Activated T-cell treated with anti-CD3 and anti-CD28 coated beads, Interleukin-2, amount 50 U/mL, for 72 hours (primary cell): ENCODE measurements at regions not wholly inside any gene's neighbourhood (a gene's known extent, or its start where the extent isn't known, plus 50 kb on each side); places are given as distances from the start of the nearest gene placed in this dataset.
"Not testable (repeated sequence)": the region's sequence is repeated elsewhere in the genome, so short reads cannot be mapped to it uniquely, and the experiment has no call there.

Experiments used
- ATAC-seq, 2 donors: fragments of 150-1000 bp; cut with Tn5 transposase; replicated peaks in 1 of 2; 2 replicates each; pipeline ENCODE4 v1.10.0; 2021; ENCODE audit warnings: moderate library complexity in 2 of 2, mild to moderate bottlenecking in 1 of 2
- DNase-seq, 2 donors: peaks; one replicate each; pipeline ENCODE4 v3.0.0; 2021 to 2022; ENCODE audit warnings: mixed read lengths in 1 of 2
- H3K27ac Mint-ChIP-seq: one replicate; pipeline ENCODE4 v1.8.0; 2022; ENCODE audit warnings: mild to moderate bottlenecking, moderate library complexity, mixed read lengths
- H3K27me3 Mint-ChIP-seq: one replicate; pipeline ENCODE4 v1.8.0; 2022; ENCODE audit warnings: low read depth, mixed read lengths
- H3K36me3 Mint-ChIP-seq, 2 donors: one replicate each; pipeline ENCODE4 v1.8.0; 2022; ENCODE audit warnings: mixed read lengths in 2 of 2, mild to moderate bottlenecking in 1 of 2; ENCODE audit not compliant: insufficient read depth in 2 of 2
- H3K4me1 Mint-ChIP-seq: one replicate; pipeline ENCODE4 v1.8.0; 2022; ENCODE audit warnings: low read depth, mixed read lengths
- H3K4me3 Mint-ChIP-seq, 2 donors: one replicate each; pipeline ENCODE4 v1.8.0; 2022; ENCODE audit warnings: mild to moderate bottlenecking in 2 of 2, mixed read lengths in 2 of 2, moderate library complexity in 2 of 2
- H3K9me3 Mint-ChIP-seq, 2 donors: one replicate each; pipeline ENCODE4 v1.8.0; 2022; ENCODE audit warnings: mixed read lengths in 2 of 2

DNA sequence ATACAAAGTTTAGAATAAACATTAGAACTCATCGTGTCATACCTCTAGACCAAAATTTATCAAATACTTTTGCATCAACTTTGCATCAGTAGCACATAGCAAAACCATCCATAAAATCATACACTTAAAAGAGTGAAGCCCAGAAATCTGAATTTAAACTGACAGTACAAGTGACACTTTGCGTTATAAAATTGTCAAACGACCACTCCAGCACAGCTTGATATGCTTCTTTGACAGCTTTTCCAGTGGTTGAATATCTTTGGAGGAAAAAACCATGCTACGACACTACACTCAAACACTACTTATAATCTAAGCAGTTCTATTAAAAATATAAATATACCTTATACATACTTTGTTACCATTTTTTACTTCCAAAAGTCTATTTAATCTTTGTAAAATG lies 1644.4 kb downstream of the STIM2 start:
- Mint-ChIP-seq H3K27me3 (no peaks in the 10 kb centered on the region), H3K9me3 (peaks cover 0 to 6% of the 10 kb centered on the region in 2 donors), H3K36me3 (no peaks in the 10 kb centered on the region), H3K27ac (no peak overlapping the region), H3K4me1 (no peaks in the 10 kb centered on the region), H3K4me3 (no peak overlapping the region)
- DNase-seq (no peak), ATAC-seq (no peak)

DNA sequence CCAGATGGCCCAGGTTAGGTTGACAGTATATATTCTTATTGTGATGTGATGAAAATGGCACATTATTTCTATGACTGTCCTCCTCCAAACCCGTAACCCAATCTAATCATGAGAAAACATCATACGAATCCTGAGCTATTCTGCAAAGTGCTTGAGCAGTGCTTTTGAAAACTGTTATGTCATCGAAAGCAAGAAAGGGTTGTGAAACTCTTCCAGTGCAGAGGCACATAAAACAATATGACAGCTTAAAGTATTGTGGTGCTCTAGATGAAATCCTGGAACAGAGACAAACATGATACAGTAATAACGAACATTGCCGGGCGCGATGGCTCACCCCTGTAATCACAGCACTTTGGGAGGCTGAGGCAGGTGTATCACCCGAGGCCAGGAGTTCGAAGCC lies 1648.0 kb downstream of the STIM2 start:
- Mint-ChIP-seq H3K36me3 (no peaks in the 10 kb centered on the region), H3K9me3 (peaks cover 3 to 4% of the 10 kb centered on the region in 2 donors), H3K4me3 (no peak overlapping the region), H3K27ac (no peak overlapping the region), H3K4me1 (no peaks in the 10 kb centered on the region), H3K27me3 (no peaks in the 10 kb centered on the region)
- DNase-seq: no peak
- no peak for ATAC-seq

DNA sequence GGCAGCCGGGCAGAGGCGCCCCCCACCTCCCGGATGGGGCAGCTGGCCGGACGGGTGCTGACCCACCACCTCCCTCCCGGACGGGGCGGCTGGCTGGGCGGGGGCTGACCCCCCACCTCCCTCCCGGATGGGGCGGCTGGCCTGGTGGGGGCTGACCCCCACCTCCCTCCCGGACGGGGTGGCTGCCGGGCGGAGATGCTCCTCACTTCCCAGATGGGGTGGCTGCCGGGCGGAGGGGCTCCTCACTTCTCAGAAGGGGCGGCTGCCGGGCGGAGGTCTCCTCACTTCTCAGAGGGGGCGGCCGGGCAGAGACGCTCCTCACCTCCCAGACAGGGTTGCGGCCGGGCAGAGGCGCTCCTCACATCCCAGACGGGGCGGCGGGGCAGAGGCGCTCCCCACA lies 1654.1 kb downstream of the STIM2 start:
- ATAC-seq, H3K4me1 Mint-ChIP-seq, H3K4me3 Mint-ChIP-seq, H3K9me3 Mint-ChIP-seq, H3K36me3 Mint-ChIP-seq, DNase-seq, H3K27me3 Mint-ChIP-seq, H3K27ac Mint-ChIP-seq: not testable (repeated sequence)

DNA sequence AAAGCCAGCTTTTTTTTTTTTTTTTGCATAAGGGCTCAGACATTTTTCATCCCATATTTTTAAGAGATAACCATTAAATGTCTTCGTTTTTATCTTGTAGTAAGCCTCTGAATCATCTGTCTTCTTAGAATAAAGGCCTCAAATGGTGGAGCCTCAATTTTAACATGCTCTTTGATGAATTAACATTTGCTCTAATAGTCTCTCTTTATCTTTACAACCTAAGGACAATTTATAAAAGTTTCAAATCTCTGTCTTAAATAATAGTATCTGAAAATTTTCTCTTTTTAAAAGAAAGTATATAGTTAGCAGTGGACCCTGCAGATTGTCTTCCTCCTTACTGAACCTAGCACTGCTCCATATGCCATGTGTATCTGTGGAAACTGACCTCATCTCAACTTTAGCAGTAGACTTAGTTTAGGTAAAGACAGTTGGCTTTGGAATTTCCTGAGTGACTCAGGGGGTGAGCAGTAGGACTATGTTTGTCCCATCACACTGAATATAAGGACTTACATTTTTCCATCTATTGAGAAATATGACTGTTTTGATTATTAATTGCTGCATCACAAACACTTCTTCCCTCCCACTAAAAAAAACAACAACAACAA lies 1658.0 kb downstream of the STIM2 start:
- Mint-ChIP-seq H3K4me3 (no peak overlapping the region), H3K9me3 (peaks cover 2 to 8% of the 10 kb centered on the region in 2 donors), H3K27me3 (no peaks in the 10 kb centered on the region), H3K36me3 (no peaks in the 10 kb centered on the region), H3K27ac (no peak overlapping the region), H3K4me1 (peaks cover 3% of the 10 kb centered on the region)
- ATAC-seq (no peak), DNase-seq (no peak)

DNA sequence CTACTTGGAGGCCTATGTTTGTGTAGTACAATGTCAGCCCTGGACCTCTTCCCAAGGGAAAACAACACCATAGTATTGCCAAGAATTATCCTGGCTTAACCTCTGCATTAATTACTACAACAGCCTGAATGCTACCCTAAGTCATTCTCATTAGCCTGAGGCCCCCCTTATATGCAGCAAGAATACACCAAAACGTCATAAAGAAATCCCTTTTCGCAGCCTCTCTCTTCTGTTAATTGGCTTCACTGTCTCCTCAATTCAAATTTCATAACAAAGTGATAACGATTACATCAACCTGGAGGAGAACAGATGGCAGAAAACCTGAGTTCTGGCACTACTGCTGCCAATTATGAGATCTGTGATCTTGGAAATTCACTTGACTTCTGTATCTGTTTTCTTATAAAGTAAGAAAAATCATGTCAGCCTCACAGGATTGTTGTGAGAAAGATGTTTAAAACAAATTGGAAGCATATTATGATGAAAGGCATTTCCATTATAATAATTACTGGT lies 1663.1 kb downstream of the STIM2 start:
- Mint-ChIP-seq H3K36me3 (no peaks in the 10 kb centered on the region), H3K4me3 (no peak overlapping the region), H3K4me1 (peaks cover 3% of the 10 kb centered on the region), H3K27me3 (no peaks in the 10 kb centered on the region), H3K9me3 (peaks cover 6 to 11% of the 10 kb centered on the region in 2 donors), H3K27ac (no peak overlapping the region)
- DNase-seq (no peak), ATAC-seq (no peak)

DNA sequence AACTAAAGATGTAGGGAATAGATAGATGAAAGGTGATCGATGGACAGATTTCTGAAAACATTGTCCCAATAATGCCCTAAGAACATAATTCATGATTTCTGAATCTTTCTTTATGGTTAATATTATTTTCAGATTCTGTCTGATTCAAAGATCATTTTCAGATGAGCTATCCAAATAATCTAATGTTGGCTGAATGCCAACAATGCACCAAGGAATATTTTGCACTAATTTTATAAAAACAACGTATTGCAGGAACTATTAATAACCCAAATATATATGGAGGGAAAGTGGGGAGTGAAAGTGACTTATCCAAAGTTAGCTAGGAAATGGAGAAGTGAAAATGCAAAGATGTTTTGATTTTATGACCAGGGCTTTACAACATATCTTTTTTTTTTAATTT lies 1675.5 kb downstream of the STIM2 start:
- Mint-ChIP-seq H3K27ac (no peak overlapping the region), H3K4me1 (no peaks in the 10 kb centered on the region), H3K4me3 (no peak overlapping the region), H3K9me3 (peaks cover 4 to 11% of the 10 kb centered on the region in 2 donors), H3K27me3 (no peaks in the 10 kb centered on the region), H3K36me3 (no peaks in the 10 kb centered on the region)
- ATAC-seq (no peak), DNase-seq (no peak)

DNA sequence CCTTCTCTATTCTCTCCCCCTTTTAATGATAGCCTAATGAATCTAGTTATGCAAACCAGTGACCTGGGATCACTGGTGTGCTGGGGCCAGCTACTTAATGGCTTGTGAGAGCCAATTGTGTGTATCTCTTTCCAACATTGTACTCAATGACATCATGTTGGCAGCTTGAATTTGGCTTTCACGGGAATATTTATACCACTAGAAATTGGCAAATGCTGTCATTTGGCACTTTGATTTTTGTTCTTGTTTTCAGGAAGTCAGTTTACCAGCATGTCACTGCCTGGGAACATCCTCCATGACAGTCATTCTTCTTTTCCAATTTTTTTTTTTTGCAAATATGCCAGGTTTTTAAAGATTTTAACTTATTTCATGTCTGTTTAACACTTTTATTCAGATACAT lies 1685.3 kb downstream of the STIM2 start:
- no peak for DNase-seq
- H3K4me3 Mint-ChIP-seq: no peak overlapping the region
- H3K27me3 Mint-ChIP-seq: no peaks in the 10 kb centered on the region
- no peak overlapping the region for H3K27ac Mint-ChIP-seq
- H3K4me1 Mint-ChIP-seq: no peaks in the 10 kb centered on the region
- H3K36me3 Mint-ChIP-seq: no peaks in the 10 kb centered on the region
- H3K9me3 Mint-ChIP-seq: peaks cover 0 to 3% of the 10 kb centered on the region in 2 donors
- no peak for ATAC-seq

DNA sequence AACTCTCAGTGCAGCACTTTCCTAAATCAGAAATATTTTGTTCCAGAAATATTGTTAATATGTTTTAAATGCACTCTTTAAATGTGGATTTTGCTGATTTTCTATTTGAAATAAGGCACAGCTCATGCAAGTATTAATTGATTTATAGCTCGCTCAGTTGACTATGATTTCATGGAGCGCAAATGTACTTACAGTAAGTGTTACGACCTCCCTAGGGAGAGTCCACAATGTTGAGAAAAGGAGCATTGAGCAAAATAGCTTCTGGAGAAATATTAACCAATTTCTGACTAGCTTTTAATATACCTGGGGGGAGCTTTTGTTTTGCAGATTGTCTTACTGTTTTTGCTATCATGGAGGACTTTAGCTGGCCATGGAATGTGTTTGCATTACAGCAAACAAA lies 1687.5 kb downstream of the STIM2 start:
- Mint-ChIP-seq H3K9me3 (peaks cover 0 to 4% of the 10 kb centered on the region in 2 donors), H3K27me3 (no peaks in the 10 kb centered on the region), H3K4me1 (no peaks in the 10 kb centered on the region), H3K27ac (no peak overlapping the region), H3K36me3 (no peaks in the 10 kb centered on the region), H3K4me3 (no peak overlapping the region)
- no peak for DNase-seq
- ATAC-seq: no peak

DNA sequence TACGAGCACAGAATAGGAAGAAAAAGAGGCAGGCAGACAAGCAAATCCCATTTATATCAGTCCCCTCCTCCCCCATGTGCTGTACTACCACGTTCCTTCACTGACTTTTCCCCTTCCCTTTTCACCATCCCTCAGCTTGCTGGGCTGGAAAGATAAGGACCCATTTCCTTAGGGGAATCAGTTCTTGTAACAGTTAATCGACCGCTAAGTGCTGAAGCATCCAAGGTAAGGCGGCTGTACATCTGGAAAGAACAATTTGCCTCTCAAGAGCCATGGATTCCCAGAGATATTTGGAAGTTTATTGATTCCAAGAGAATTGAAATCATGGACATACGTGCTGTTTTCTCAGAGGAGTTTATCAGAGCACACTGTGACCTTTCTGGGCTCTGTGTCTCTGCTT lies 1688.0 kb downstream of the STIM2 start:
- Mint-ChIP-seq H3K4me1 (no peaks in the 10 kb centered on the region), H3K27me3 (no peaks in the 10 kb centered on the region), H3K27ac (no peak overlapping the region), H3K9me3 (peaks cover 2 to 6% of the 10 kb centered on the region in 2 donors), H3K36me3 (no peaks in the 10 kb centered on the region), H3K4me3 (no peak overlapping the region)
- ATAC-seq (no peak), DNase-seq (no peak)

DNA sequence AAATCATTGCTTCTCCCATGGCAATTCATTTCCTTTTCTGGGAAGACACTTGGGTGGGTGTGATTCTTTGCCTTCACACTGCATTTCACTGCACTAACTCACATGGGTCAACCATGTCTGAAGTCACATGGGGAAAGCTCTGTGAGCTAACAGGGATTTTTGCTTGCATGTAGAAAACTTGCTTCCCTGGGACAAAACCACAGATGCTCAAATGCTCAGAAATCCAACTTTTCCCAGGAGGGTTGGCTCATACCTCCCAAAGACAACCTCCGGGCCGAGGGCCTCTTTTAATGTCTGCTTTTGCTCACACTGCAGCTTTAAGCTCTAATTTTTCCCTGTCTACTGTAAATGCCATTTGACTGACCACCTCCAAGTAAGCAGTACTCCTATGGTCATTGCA lies 1695.2 kb downstream of the STIM2 start:
- DNase-seq: no peak
- H3K4me1 Mint-ChIP-seq: no peaks in the 10 kb centered on the region
- H3K9me3 Mint-ChIP-seq: peaks cover 6 to 14% of the 10 kb centered on the region in 2 donors
- H3K4me3 Mint-ChIP-seq: no peak overlapping the region
- peaks cover 0 to 2% of the 10 kb centered on the region in 2 donors for H3K36me3 Mint-ChIP-seq
- H3K27ac Mint-ChIP-seq: no peak overlapping the region
- no peak for ATAC-seq
- H3K27me3 Mint-ChIP-seq: no peaks in the 10 kb centered on the region

DNA sequence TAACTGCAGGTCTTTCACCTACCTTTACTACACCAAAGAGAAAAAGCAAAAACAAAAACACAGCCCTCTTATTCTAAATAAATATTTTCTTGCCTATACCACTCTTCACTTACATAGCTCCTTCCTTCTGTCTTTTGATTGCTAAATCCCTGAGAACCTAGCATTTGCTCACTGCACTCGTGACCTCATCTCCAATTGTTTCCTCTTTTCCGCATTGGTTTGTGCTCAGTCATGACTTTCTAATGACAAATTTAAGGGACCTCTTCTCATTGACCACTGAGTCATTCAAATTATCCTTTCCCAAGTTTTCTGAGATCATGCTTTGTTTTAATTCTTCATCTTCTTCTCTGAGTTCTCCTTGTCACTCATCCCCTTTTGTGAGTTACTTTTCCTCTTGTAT lies 1697.1 kb downstream of the STIM2 start:
- DNase-seq: no peak
- ATAC-seq: no peak
- H3K4me3 Mint-ChIP-seq: no peak overlapping the region
- H3K4me1 Mint-ChIP-seq: no peaks in the 10 kb centered on the region
- H3K27me3 Mint-ChIP-seq: no peaks in the 10 kb centered on the region
- H3K9me3 Mint-ChIP-seq: peaks cover 6 to 13% of the 10 kb centered on the region in 2 donors
- H3K36me3 Mint-ChIP-seq: peaks cover 0 to 2% of the 10 kb centered on the region in 2 donors
- H3K27ac Mint-ChIP-seq: no peak overlapping the region

DNA sequence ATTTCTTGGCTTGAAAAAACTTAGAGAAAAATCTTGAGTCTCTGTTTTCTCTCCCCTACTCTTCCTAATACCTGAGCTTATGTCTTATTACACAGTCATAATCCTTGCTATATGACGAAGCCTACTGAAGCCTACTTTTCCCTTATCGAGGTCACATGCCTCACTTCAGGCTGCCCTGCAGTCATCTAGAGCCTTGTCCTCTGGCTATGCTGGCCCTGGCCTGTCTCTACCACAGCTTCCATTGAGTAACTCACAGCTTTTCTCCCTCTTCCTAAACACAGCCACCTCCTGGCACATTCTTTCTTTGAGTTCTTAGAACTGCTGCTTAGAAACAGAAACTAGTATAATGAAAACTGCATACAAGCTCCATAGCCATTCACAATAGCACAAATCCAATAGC lies 1698.3 kb downstream of the STIM2 start:
- H3K27ac Mint-ChIP-seq: no peak overlapping the region
- H3K4me3 Mint-ChIP-seq: no peak overlapping the region
- H3K9me3 Mint-ChIP-seq: peaks cover 2 to 8% of the 10 kb centered on the region in 2 donors
- H3K27me3 Mint-ChIP-seq: no peaks in the 10 kb centered on the region
- no peaks in the 10 kb centered on the region for H3K4me1 Mint-ChIP-seq
- ATAC-seq: no peak
- H3K36me3 Mint-ChIP-seq: peaks cover 0 to 2% of the 10 kb centered on the region in 2 donors
- DNase-seq: no peak

DNA sequence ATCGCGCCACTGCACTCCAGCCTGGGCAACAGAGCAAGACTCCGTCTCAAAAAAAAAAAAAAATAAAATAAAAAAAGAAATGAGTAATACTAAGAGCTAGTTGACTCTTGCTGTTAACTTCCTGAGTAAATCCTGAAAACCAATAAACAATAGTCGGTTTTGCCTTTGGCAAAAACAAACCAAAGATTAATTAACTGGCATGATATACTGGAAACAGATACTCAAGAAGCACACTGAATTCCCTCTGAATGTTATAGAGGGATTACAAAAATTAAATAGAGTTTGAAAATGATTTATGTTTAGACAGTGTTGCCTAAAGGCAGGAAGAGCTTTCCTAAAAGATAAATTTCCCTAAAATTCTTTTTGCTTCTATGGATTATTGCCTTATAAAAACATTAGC lies 1702.3 kb downstream of the STIM2 start:
- no peak overlapping the region for H3K4me3 Mint-ChIP-seq
- ATAC-seq: no peak
- DNase-seq: no peak
- peaks cover 2 to 9% of the 10 kb centered on the region in 2 donors for H3K9me3 Mint-ChIP-seq
- H3K36me3 Mint-ChIP-seq: peaks cover 0 to 2% of the 10 kb centered on the region in 2 donors
- H3K27ac Mint-ChIP-seq: no peak overlapping the region
- no peaks in the 10 kb centered on the region for H3K27me3 Mint-ChIP-seq
- no peaks in the 10 kb centered on the region for H3K4me1 Mint-ChIP-seq

DNA sequence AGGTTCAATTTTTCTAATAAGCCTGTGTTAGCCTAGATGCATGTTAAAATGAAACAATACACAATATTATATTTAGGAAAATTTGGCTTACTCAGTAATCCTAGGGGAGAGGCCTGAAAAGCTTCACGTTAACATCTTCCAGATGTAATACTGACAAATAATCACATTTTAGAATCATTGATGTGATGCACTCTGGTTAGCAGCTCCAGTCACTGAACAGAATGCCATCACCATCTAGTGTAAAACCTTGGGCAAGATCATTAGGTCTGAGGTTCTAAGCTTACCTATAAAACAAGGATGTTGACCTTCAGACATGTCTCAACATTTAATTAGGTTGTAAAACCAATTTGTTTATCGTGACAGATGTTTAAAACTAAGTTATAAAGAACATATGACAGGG lies 1704.8 kb downstream of the STIM2 start:
- Mint-ChIP-seq H3K4me1 (no peaks in the 10 kb centered on the region), H3K36me3 (peaks cover 0 to 2% of the 10 kb centered on the region in 2 donors), H3K9me3 (peaks cover 4 to 12% of the 10 kb centered on the region in 2 donors), H3K4me3 (no peak overlapping the region), H3K27ac (no peak overlapping the region), H3K27me3 (no peaks in the 10 kb centered on the region)
- ATAC-seq: no peak
- DNase-seq: no peak
